Smooth muscle cell (in vitro differentiated cells): ENCODE measurements at regions not wholly inside any gene's neighbourhood (a gene's known extent, or its start where the extent isn't known, plus 50 kb on each side); places are given as distances from the start of the nearest gene placed in this dataset.

Source experiments
- DNase-seq: peaks from one replicate; lab custom pipeline; 2025; ENCODE audit not compliant: unreplicated experiment; lab: John Stamatoyannopoulos, UW
- H2AFZ ChIP-seq: fragments of 200-600 bp; sonication (generic); 2 replicates; pipeline ENCODE4 v1.6.0; 2016; ENCODE audit warnings: antibody characterized with exemption, low read depth, mild to moderate bottlenecking
- H3F3A ChIP-seq: fragments of 200-600 bp; sonication (generic); 2 replicates; pipeline ENCODE4 v1.6.0; 2017; ENCODE audit warnings: antibody characterized with exemption, low read depth
- H3K27ac ChIP-seq: fragments of 200-600 bp; sonication (generic); 2 replicates; pipeline ENCODE4 v1.5.1; 2016; ENCODE audit warnings: low read depth, mild to moderate bottlenecking
- H3K27me3 ChIP-seq: fragments of 200-600 bp; sonication (generic); 2 replicates; pipeline ENCODE4 v1.6.1; 2016; ENCODE audit warnings: low read depth, mild to moderate bottlenecking
- H3K36me3 ChIP-seq: fragments of 200-600 bp; sonication (generic); 2 replicates; pipeline ENCODE4 v1.5.1; 2016; ENCODE audit warnings: low read depth
- H3K4me1 ChIP-seq: fragments of 200-600 bp; sonication (generic); 2 replicates; pipeline ENCODE4 v1.5.1; 2016; ENCODE audit warnings: low read depth
- H3K4me2 ChIP-seq: fragments of 200-600 bp; sonication (generic); 2 replicates; pipeline ENCODE4 v1.6.0; 2016; ENCODE audit warnings: mild to moderate bottlenecking
- H3K4me3 ChIP-seq: fragments of 200-600 bp; sonication (generic); 2 replicates; pipeline ENCODE4 v1.5.1; 2016; ENCODE audit warnings: mild to moderate bottlenecking
- H3K79me2 ChIP-seq: fragments of 200-600 bp; sonication (generic); 2 replicates; pipeline ENCODE4 v1.6.0; 2016; ENCODE audit warnings: low read depth, mild to moderate bottlenecking
- H3K9ac ChIP-seq: fragments of 200-600 bp; sonication (generic); 2 replicates; pipeline ENCODE4 v1.6.0; 2016; ENCODE audit warnings: low read depth
- H3K9me3 ChIP-seq: fragments of 200-600 bp; sonication (generic); replicated peaks from 2 replicates; pipeline ENCODE4 v1.5.1; 2016; ENCODE audit warnings: low read depth
- H4K20me1 ChIP-seq: fragments of 200-600 bp; sonication (generic); 2 replicates; pipeline ENCODE4 v1.6.0; 2016; ENCODE audit warnings: low read depth
- CTCF ChIP-seq: fragments of 200-600 bp; sonication (generic); IDR thresholded peaks from 2 replicates; pipeline ENCODE4 v1.5.1; 2017; ENCODE audit warnings: borderline replicate concordance, mild to moderate bottlenecking, antibody characterized with exemption; ENCODE audit not compliant: insufficient read depth, poor library complexity, severe bottlenecking
- WGBS: methylation state at CpG from one replicate; pipeline ENCODE4 v1.1.7; 2016; ENCODE audit warnings: low lambda C conversion rate; 5-methylcytosine and 5-hydroxymethylcytosine counted together

DNA sequence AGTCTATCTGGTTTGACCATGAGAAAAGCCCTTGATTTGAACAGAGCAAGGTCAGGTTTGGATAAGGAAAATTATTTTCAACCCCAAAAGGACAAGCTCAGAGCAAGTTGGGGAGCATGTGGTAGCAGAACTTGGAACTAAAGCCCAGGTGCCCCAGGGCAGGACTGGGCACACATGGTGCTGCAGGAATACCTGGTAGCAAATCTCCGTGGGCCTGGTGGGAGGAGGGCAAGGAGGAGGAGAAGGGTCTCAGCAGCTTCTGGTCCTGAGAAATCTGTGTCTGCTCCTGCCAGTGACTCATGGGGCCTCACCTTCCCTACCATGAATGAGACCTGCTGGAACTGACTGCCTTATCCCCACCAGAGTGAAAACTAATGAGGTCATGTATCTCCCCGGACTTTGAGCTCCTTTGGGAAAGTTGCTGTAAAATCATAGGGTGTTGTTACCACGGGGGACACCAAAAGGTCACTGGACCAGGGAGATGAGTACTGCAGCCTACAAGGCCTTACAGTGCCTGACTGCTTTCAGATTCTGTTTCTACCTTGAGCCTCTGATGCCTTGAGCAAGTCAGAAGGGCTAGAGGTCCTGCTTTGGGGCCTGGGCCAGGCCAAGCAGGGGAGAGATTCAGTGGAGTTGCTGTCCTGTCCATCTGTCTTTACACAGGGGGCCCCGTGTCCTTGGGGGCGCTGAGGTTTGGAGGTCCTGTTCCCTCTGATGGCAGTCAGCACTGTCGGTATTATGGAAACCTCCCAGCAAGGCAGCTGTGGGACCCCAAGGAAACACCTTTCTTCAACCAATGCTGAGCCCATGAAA, 304.0 kb downstream of the MYCN start:
- no peak overlapping the region for H3K27ac ChIP-seq
- no peak overlapping the region for H3K4me3 ChIP-seq
- TF ChIP-seq CTCF, result no peak
- no peak overlapping the region for H3K9ac ChIP-seq
- no peaks in the 10 kb centered on the region for H3K4me1 ChIP-seq
- H2AFZ ChIP-seq, result no peak overlapping the region
- no peaks in the 10 kb centered on the region for H3K27me3 ChIP-seq
- no peak overlapping the region for H3K4me2 ChIP-seq
- no peaks in the 10 kb centered on the region for H3K36me3 ChIP-seq
- DNase-seq, result no peak
- H3F3A ChIP-seq, result no peaks in the 10 kb centered on the region
- no peaks in the 10 kb centered on the region for H3K79me2 ChIP-seq
- no peaks in the 10 kb centered on the region for H4K20me1 ChIP-seq
- 95% methylated on average over 6 of the region's 6 CpGs for whole genome bisulfite sequencing
- no peaks in the 10 kb centered on the region for H3K9me3 ChIP-seq

GRCh38 chr2:16243411-16243996, 303.2 kb downstream of the MYCN start:
- H3K9ac ChIP-seq, result no peak overlapping the region
- H3K27ac ChIP-seq, result no peak overlapping the region
- H3K27me3 ChIP-seq, result no peaks in the 10 kb centered on the region
- H3K79me2 ChIP-seq, result no peaks in the 10 kb centered on the region
- no peak for TF ChIP-seq CTCF
- no peaks in the 10 kb centered on the region for H4K20me1 ChIP-seq
- no peak overlapping the region for H3K4me2 ChIP-seq
- H2AFZ ChIP-seq, result no peak overlapping the region
- no peak overlapping the region for H3K4me3 ChIP-seq
- no peaks in the 10 kb centered on the region for H3F3A ChIP-seq
- no peaks in the 10 kb centered on the region for H3K36me3 ChIP-seq
- no peaks in the 10 kb centered on the region for H3K4me1 ChIP-seq
- DNase-seq, result no peak
- no peaks in the 10 kb centered on the region for H3K9me3 ChIP-seq
- 94% methylated on average over 10 of the region's 10 CpGs for WGBS

DNA sequence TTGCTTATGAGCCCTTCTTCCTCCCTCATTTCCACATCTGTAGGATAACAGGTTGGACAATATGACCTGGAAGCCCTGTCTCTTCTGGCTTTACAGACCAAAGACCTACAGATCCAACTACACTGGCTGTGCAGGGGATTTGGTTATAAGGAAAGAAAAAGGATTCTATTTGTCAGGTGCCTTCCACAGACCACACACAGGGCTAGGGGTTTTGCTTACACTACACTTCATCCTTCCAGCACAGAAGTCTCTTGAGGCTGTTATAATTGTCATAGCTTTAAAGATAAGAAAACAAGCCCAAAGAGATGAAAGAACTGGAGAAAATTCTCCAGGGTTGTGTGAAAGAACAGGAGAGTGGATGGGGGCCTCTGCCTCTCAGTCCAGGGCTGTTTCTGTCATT, 302.6 kb downstream of the MYCN start:
- Histone ChIP-seq H3K9ac (no peak overlapping the region), H3K79me2 (no peaks in the 10 kb centered on the region), H3K27me3 (peaks cover 1% of the 10 kb centered on the region), H3K36me3 (no peaks in the 10 kb centered on the region), H3K4me2 (no peak overlapping the region), H3K4me3 (no peak overlapping the region), H3K4me1 (no peaks in the 10 kb centered on the region), H2AFZ (no peak overlapping the region), H4K20me1 (no peaks in the 10 kb centered on the region), H3K9me3 (no peaks in the 10 kb centered on the region), H3F3A (no peaks in the 10 kb centered on the region), H3K27ac (no peak overlapping the region)
- no peak for DNase-seq
- TF ChIP-seq CTCF, result no peak
